RPMI8226 (cell line): ENCODE measurements at regions not wholly inside any gene's neighbourhood (a gene's known extent, or its start where the extent isn't known, plus 50 kb on each side); places are given as distances from the start of the nearest gene placed in this dataset.
"Not testable (repeated sequence)": the region's sequence is repeated elsewhere in the genome, so short reads cannot be mapped to it uniquely, and the experiment has no call there.

Experiments used
- DNase-seq: peaks from one replicate; pipeline ENCODE4 v3.0.0-alpha.2; 2015

- DNase-seq, result no peak
Measured at GRCh38 chr11:109480251-109480650, 58.3 kb downstream of the C11orf87 start.

GRCh38 chr11:109486129-109486528 is 64.1 kb downstream of the C11orf87 start:
- no peak for DNase-seq

GRCh38 chr11:109490953-109491635 is 69.1 kb downstream of the C11orf87 start:
- no peak for DNase-seq

GRCh38 chr11:109506115-109506514 is 84.1 kb downstream of the C11orf87 start:
- DNase-seq, result no peak

GRCh38 chr11:109507331-109507730 is 85.3 kb downstream of the C11orf87 start:
- DNase-seq, result no peak

GRCh38 chr11:109507836-109508561 is 86.0 kb downstream of the C11orf87 start:
- DNase-seq, result no peak

GRCh38 chr11:109508943-109509342 is 87.0 kb downstream of the C11orf87 start:
- no peak for DNase-seq

GRCh38 chr11:109510316-109510715 is 88.3 kb downstream of the C11orf87 start:
- DNase-seq, result no peak

- DNase-seq, result no peak
Measured at GRCh38 chr11:109511598-109511997, 89.6 kb downstream of the C11orf87 start.

GRCh38 chr11:109512249-109512648 is 90.3 kb downstream of the C11orf87 start:
- DNase-seq, result no peak

- DNase-seq, result no peak
Measured at GRCh38 chr11:109512680-109513079, 90.7 kb downstream of the C11orf87 start.

GRCh38 chr11:109514313-109515018 is 92.5 kb downstream of the C11orf87 start:
- no peak for DNase-seq

GRCh38 chr11:109519253-109519652 is 97.3 kb downstream of the C11orf87 start:
- no peak for DNase-seq

GRCh38 chr11:109521571-109522086 is 99.6 kb downstream of the C11orf87 start:
- DNase-seq, result no peak

- DNase-seq, result no peak
Measured at GRCh38 chr11:109522116-109522755, 100.2 kb downstream of the C11orf87 start.

- not testable (repeated sequence) for DNase-seq
Measured at GRCh38 chr11:109525636-109526035, 103.6 kb downstream of the C11orf87 start.

- no peak for DNase-seq
Measured at GRCh38 chr11:109526061-109526460, 104.1 kb downstream of the C11orf87 start.

GRCh38 chr11:109526931-109527330 is 104.9 kb downstream of the C11orf87 start:
- DNase-seq, result no peak

- DNase-seq, result no peak
Measured at GRCh38 chr11:109527496-109527895, 105.5 kb downstream of the C11orf87 start.

GRCh38 chr11:109547356-109548027 is 125.5 kb downstream of the C11orf87 start:
- DNase-seq, result no peak

- no peak for DNase-seq
Measured at GRCh38 chr11:109552376-109552775, 130.4 kb downstream of the C11orf87 start.

GRCh38 chr11:109553284-109553683 is 131.3 kb downstream of the C11orf87 start:
- DNase-seq, result no peak

- no peak for DNase-seq
Measured at GRCh38 chr11:109554951-109555350, 133.0 kb downstream of the C11orf87 start.
